GM12878 (cell line): ENCODE measurements at regions not wholly inside any gene's neighbourhood (a gene's known extent, or its start where the extent isn't known, plus 50 kb on each side); places are given as distances from the start of the nearest gene placed in this dataset.

Experiments
- BRCA1 ChIP-seq: IDR thresholded peaks from 2 replicates; pipeline ENCODE4 v1.6.1; 2011; ENCODE audit warnings: low read depth, low read length, improper control_type of control experiment
- CEBPB ChIP-seq, 2 experiments: fragments of 150-350 bp in 1 of 2; IDR thresholded peaks; 2 replicates each; pipeline ENCODE4 v1.6.1; 2012 to 2014; ENCODE audit warnings: low read depth in 2 of 2, low read length in 2 of 2, borderline replicate concordance in 1 of 2, inconsistent platforms in 1 of 2
- CHD4 ChIP-seq: fragments of 200-600 bp; sonication (generic); IDR thresholded peaks from 2 replicates; pipeline ENCODE4 v1.6.1; 2016; ENCODE audit warnings: mild to moderate bottlenecking
- RB1 ChIP-seq: fragments of 450-650 bp; formaldehyde crosslinking; IDR thresholded peaks from 2 replicates; pipeline ENCODE4 v1.6.1; 2017; ENCODE audit warnings: mild to moderate bottlenecking, borderline replicate concordance
- SMC3 ChIP-seq: IDR thresholded peaks from 2 replicates; pipeline ENCODE4 v1.6.1; 2011; ENCODE audit warnings: low read length, improper control_type of control experiment, borderline replicate concordance
- TF ChIP-seq, protein P1 (sequence below), 3 experiments: IDR thresholded peaks in 2 of 3; conservative IDR thresholded peaks in 1 of 3; 2 replicates each; pipeline ENCODE4 v1.5.1; 2011; ENCODE audit warnings: low read depth in 3 of 3, low read length in 3 of 3, mild to moderate bottlenecking in 3 of 3, control low read depth in 2 of 3, moderate library complexity in 2 of 3, inconsistent platforms in 1 of 3, mixed read lengths in 1 of 3; ENCODE audit not compliant: control insufficient read depth in 2 of 3, insufficient read depth in 1 of 3; ENCODE audit errors: extremely low read depth in 1 of 3

DNA sequence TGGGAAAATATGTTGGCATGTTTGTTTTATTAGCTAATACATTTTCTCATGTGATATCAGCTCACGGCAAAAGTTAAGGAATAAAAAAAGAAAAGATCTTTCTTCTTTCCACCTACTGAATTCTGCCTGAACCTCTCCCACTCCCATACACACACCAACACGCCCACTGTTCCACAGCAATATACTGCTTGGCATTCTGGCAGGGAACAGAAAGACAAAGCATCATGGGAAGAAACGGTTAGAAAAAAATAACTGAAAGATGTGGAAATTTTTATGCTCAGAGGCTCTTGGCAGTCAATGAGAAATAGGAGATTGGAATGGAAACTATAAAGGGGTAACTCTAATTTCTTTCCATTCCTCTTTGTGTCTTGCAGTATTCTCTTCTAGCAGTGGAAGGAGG is 268.5 kb downstream of the FOXG1 start:
- TF ChIP-seq SMC3 (no peak), CEBPB (IDR thresholded peaks at IDR 0.05; ENCODE audit: borderline replicate concordance in 1 of 2, low read depth in 2 of 2, low read length in 2 of 2) (no peak), BRCA1 (no peak), RB1 (no peak), CHD4 (no peak)
- TF ChIP-seq, protein P1, sequence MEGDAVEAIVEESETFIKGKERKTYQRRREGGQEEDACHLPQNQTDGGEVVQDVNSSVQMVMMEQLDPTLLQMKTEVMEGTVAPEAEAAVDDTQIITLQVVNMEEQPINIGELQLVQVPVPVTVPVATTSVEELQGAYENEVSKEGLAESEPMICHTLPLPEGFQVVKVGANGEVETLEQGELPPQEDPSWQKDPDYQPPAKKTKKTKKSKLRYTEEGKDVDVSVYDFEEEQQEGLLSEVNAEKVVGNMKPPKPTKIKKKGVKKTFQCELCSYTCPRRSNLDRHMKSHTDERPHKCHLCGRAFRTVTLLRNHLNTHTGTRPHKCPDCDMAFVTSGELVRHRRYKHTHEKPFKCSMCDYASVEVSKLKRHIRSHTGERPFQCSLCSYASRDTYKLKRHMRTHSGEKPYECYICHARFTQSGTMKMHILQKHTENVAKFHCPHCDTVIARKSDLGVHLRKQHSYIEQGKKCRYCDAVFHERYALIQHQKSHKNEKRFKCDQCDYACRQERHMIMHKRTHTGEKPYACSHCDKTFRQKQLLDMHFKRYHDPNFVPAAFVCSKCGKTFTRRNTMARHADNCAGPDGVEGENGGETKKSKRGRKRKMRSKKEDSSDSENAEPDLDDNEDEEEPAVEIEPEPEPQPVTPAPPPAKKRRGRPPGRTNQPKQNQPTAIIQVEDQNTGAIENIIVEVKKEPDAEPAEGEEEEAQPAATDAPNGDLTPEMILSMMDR (IDR thresholded peaks at IDR 0.05 in 2 of 3, conservative IDR thresholded peaks at IDR 0.05 in 1 of 3; ENCODE audit: control insufficient read depth in 2 of 3, extremely low read depth in 1 of 3, insufficient read depth in 1 of 3, low read depth in 3 of 3, low read length in 3 of 3), result no peak
